Superior temporal gyrus (tissue), 1 donor: ENCODE measurements at regions not wholly inside any gene's neighbourhood (a gene's known extent, or its start where the extent isn't known, plus 50 kb on each side); places are given as distances from the start of the nearest gene placed in this dataset.
"Not testable (repeated sequence)": the region's sequence is repeated elsewhere in the genome, so short reads cannot be mapped to it uniquely, and the experiment has no call there.

Source experiments
- DNase-seq: peaks from one replicate; pipeline ENCODE4 v3.0.0-alpha.2; 2016; ENCODE audit errors: extremely low spot score

DNA sequence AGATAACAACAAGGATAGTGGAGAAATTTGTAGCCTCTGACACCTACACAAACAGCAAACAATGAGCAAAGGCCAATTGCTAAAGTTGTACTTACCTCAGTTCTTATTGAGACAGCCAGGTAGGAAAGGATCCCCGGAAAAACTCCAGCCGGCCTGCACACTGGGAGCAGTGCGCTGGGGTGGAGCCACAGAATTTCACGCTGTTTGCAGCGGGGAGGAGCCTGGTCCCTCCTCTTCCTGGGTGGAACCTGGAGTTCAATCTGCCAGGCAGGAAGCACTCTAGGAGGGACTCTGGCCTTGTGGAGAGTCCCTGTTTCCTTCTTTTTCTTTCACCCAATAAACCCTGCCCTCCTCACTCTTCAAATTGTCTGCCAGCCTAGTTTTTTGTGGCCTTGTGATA is 382.6 kb upstream of the TGIF2LX start:
- not testable (repeated sequence) for DNase-seq

GRCh38 chrX:89557146-89557545 is 364.6 kb upstream of the TGIF2LX start:
- not testable (repeated sequence) for DNase-seq

GRCh38 chrX:89562079-89562478 is 359.6 kb upstream of the TGIF2LX start:
- not testable (repeated sequence) for DNase-seq

GRCh38 chrX:89563107-89563506 is 358.6 kb upstream of the TGIF2LX start:
- not testable (repeated sequence) for DNase-seq

DNA sequence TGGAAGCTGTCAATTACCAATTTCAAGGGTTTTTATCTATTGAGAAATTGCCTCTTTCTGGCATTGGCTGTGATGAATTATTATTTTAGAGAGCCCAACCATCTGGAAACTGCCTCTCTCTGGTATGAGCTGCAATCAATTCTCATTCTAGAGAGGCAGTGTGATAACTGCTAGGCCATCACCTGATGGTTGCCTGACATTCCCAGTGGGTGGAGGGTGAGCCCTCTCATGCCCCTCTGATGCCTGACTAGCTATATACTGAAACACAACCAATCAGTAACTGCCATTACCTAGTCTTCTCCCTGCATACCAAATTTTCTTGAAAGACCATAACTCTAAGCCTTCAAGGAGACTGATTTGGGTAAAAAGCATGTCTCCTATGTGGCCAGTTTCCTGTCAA is 353.9 kb upstream of the TGIF2LX start:
- not testable (repeated sequence) for DNase-seq

GRCh38 chrX:89581868-89582267 is 339.8 kb upstream of the TGIF2LX start:
- DNase-seq, result not testable (repeated sequence)

- DNase-seq, result not testable (repeated sequence)
Observed at GRCh38 chrX:89631858-89632257, 289.9 kb upstream of the TGIF2LX start.

- not testable (repeated sequence) for DNase-seq
Observed at GRCh38 chrX:89635887-89636286, 285.8 kb upstream of the TGIF2LX start.

DNA sequence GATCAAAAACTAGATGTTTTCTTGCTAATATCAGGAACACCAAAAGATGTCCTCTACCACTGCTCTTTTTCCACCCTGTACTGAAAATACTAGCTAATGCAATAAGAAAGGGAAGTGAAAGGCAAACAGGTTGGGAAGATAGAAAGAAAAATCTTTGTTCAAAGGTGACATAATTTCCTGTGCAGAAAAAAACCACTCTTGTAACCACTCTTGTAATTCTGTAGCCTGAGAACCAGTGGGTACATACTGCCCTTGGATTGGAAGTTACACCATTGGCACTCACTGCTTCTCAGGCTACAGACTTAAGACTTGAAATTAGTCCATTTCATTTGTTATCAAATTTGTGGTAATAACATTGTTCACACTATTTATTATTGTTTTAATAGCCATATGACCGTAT is 263.0 kb upstream of the TGIF2LX start:
- DNase-seq, result not testable (repeated sequence)

DNA sequence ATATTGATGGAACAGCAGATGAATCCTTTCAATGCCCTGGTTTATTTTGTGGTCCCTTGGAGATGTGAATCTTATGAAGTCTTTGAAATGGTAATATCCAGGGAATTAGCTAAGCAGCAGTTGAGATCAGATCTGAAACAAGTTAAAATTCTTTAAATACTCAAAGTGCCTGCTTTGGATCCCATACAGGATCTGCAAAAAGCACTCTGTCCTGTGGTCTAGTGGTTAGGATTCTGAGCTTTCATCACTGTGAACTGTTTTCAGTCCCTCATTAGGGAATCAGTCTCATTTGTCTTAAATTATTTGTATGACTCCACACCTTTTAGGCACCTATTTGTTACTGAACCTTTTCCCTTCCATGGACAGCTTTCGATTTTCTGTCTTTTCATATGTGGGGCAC is 215.2 kb upstream of the TGIF2LX start:
- not testable (repeated sequence) for DNase-seq

DNA sequence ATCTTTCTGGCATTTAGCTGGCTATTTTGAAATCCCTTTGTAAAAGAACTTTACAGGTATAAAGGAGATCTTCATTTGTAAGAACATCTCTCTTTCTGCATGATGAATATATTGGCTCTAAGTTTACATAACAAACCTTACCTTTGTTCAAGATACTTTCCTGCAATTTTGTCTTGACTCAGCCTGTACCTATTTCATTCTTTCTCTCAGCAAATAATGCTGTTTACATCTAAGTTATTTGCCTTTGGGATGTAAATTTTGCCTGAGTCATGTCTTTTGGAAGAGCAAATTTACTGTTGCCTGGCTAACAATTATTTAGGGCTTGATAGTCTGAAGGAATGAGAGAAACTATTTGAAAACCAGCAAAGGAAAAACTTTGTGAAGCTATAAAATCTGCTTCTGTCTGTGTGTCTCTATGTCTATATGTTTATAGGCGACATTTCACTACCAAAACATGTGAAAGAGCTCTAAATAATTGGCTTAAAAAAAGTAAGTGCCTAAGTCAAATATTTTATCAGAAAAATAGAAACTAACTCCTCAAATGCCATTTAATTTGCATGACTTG is 214.3 kb upstream of the TGIF2LX start:
- DNase-seq, result not testable (repeated sequence)

- not testable (repeated sequence) for DNase-seq
Observed at GRCh38 chrX:89734367-89734766, 187.3 kb upstream of the TGIF2LX start.

DNA sequence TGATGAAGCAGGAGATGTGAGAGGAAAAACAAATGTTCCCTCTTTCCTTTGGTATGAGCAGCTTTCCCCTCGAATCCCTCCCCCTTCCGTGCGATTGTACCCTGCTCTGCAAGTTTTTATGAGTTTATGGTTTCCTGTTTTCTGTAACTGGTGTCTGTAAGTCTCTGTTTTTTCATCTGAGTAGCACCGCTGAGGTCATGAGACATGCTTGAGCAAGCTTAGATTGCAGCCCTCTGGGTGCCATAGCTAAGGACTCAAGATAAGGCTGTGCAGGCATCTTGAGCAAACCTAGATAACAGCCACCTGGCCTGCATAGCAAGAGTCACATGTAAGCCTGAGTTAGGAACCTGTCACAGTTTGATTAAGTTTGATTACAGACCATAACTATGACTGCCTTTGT is 165.2 kb upstream of the TGIF2LX start:
- DNase-seq, result not testable (repeated sequence)

GRCh38 chrX:89757767-89758166 is 163.9 kb upstream of the TGIF2LX start:
- peak; percentile 10 for DNase-seq

- DNase-seq, result not testable (repeated sequence)
Observed at GRCh38 chrX:89759076-89759685, 162.5 kb upstream of the TGIF2LX start.

DNA sequence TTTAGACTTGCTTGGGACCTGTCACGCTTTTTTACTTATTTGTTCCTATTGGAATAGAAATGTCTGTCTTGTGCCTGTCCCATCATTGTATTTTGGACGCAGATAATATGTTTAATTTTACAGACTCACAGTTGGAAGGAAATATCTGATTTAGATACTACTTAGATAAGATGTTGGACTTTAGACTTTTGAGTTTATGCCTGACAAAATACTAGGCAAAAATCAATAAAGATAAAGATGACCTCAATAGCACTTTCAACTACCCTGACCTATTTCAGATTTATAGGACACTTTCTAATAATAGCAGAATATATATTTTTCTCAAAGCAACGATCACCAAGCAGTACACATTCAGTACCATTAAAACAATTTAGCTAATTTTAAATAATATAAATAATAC is 150.1 kb upstream of the TGIF2LX start:
- not testable (repeated sequence) for DNase-seq

DNA sequence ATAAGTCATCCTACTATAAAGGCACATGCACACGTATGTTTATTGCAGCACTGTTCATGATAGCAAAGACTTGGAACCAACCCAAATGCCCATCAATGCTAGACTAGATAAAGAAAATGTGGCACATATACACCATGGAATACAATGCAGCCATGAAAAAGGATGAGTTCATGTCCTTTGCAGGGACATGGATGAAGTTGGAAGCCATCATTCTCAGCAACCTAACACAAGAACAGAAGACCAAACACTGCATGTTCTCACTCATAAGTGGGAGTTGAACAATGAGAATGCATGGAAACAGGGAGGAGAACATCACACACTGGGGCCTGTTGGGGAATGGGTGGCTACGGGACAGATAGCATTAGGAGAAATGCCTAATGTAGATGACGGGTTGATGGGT is 110.3 kb upstream of the TGIF2LX start:
- not testable (repeated sequence) for DNase-seq

GRCh38 chrX:89839723-89840122 is 82.0 kb upstream of the TGIF2LX start:
- DNase-seq, result not testable (repeated sequence)

GRCh38 chrX:89871662-89872061 is 50.0 kb upstream of the TGIF2LX start:
- DNase-seq, result peak; percentile 5
